Peyer's patch (tissue), 4 donors: ENCODE measurements at regions not wholly inside any gene's neighbourhood (a gene's known extent, or its start where the extent isn't known, plus 50 kb on each side); places are given as distances from the start of the nearest gene placed in this dataset.
"Not testable (repeated sequence)": the region's sequence is repeated elsewhere in the genome, so short reads cannot be mapped to it uniquely, and the experiment has no call there.

Source experiments
- DNase-seq, 3 donors: peaks; one replicate each; pipeline ENCODE4 v3.0.0-alpha.2; 2017 to 2019
- H3K27ac ChIP-seq, 4 donors: fragments of 200-600 bp; sonication (generic); one replicate each; pipeline ENCODE4 v1.5.1; 2016 to 2019
- H3K27me3 ChIP-seq, 2 donors: fragments of 200-600 bp; sonication (generic); one replicate each; pipeline ENCODE4 v1.5.1; 2019
- H3K36me3 ChIP-seq, 3 donors: fragments of 200-600 bp; sonication (generic); one replicate each; pipeline ENCODE4 v1.5.1; 2016 to 2019
- H3K4me1 ChIP-seq, 4 donors: fragments of 200-600 bp; sonication (generic); one replicate each; pipeline ENCODE4 v1.5.1; 2016 to 2019
- H3K4me3 ChIP-seq, 4 donors: fragments of 200-600 bp; sonication (generic); 1 replicate in 3 of 4; 2 replicates in 1 of 4; pipeline ENCODE4 v1.5.1; 2016 to 2019; ENCODE audit warnings: mild to moderate bottlenecking in 1 of 4
- H3K9me3 ChIP-seq, 4 donors: fragments of 200-600 bp; sonication (generic); one replicate each; pipeline ENCODE4 v1.5.1; 2016 to 2019; ENCODE audit warnings: mild to moderate bottlenecking in 1 of 4
- CTCF ChIP-seq, 6 experiments: fragments of 450-650 bp in 4 of 6; fragments of 200-600 bp in 2 of 6; sonication (generic) in 1 of 6; IDR thresholded peaks; one replicate each; pipeline ENCODE4 v1.5.1; 2017 to 2019; ENCODE audit warnings: antibody characterized with exemption in 6 of 6, mild to moderate bottlenecking in 3 of 6, moderate library complexity in 1 of 6
- POLR2A ChIP-seq, 2 donors: fragments of 450-650 bp; IDR thresholded peaks; one replicate each; pipeline ENCODE4 v1.5.1; 2017; ENCODE audit warnings: antibody characterized with exemption in 2 of 2, mild to moderate bottlenecking in 2 of 2, moderate library complexity in 2 of 2

DNA sequence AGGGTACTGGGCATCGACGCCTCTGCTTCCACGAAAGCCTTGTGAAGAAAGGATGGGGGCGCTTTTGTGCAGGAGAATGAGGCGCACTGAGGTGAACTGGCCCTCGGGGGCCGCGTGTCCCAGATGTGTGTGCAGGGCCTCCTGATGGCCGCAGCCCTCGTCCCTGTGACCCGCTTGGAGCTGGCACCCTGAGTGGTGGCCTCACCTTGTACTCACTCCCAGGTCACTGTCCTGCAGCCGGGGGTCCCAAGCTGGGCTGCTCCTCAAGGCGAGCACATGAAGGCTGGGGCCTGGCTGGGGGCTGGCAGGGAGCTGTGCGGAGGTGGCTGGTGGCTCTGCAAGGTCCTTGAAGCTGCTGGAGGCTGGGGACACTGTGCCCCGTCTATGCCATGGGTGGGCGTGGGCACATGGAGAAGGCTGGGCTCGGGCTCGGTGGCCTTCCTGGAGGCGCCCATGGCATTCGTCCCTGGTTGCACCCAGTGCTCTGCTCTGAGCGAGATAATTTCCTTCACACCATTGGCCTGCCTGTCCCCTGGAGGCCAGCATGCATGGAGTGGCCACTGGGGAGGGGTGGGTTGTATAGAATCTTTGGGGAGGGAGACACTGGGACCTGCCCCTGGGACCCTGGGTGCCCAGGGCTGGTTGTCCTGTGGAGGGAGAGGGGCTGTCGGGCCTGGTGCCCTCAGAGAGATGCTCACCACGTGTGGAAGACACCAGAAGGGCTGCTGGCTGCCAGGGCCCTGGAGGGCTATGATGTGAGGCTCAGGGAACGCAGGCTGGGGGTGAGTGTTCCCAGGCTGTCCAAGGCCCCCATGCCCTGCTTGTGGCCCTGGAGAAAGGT, 79.3 kb downstream of the TMEM121 start:
- DNase-seq = no peak
- Histone ChIP-seq H3K9me3 (no peaks in the 10 kb centered on the region), H3K36me3 (no peaks in the 10 kb centered on the region), H3K4me3 (no peak overlapping the region), H3K27ac (no peak overlapping the region), H3K27me3 (no peaks in the 10 kb centered on the region), H3K4me1 (no peaks in the 10 kb centered on the region)
- TF ChIP-seq POLR2A (IDR thresholded peaks at IDR 0.05) (no peak), CTCF (IDR thresholded peaks at IDR 0.05) (no peak)

- not testable (repeated sequence) for H3K4me3 ChIP-seq, H3K9me3 ChIP-seq, H3K27ac ChIP-seq, H3K36me3 ChIP-seq, H3K27me3 ChIP-seq, H3K4me1 ChIP-seq
- DNase-seq = peak in 2 of 3 donors; percentile 30 to 40
Measured at GRCh38 chr14:105606305-105606975, 80.1 kb downstream of the TMEM121 start.

- H3K4me1 ChIP-seq, H3K27me3 ChIP-seq, H3K4me3 ChIP-seq, H3K36me3 ChIP-seq, H3K27ac ChIP-seq, H3K9me3 ChIP-seq, DNase-seq: not testable (repeated sequence)
Measured at GRCh38 chr14:105607025-105607424, 80.6 kb downstream of the TMEM121 start.

DNA sequence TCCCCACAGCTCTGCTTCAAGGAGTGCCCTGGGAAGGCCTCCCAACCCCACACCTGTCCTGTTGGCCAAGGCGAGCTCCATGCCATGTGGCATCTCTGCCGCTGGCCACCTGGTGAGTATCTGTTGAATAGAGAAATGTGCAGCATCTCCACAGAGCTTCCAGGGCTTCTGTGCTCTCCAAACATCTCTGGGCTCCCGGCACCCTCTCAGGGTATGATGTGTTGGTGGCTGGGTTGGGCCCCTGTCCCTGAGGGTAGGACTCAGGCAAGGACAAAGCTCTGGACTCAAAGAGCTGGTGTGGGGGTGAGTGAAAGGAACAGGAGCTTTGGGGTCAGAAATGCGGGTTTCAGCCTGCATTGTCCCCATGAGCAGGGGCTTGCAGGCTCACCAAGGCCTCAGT, 88.6 kb downstream of the TMEM121 start:
- not testable (repeated sequence) for H3K36me3 ChIP-seq, H3K4me3 ChIP-seq, H3K27me3 ChIP-seq, H3K9me3 ChIP-seq, H3K4me1 ChIP-seq, DNase-seq, H3K27ac ChIP-seq

- not testable (repeated sequence) for H3K27me3 ChIP-seq, H3K27ac ChIP-seq, H3K4me3 ChIP-seq, H3K36me3 ChIP-seq, H3K4me1 ChIP-seq, H3K9me3 ChIP-seq
- DNase-seq = peak in 1 of 3 donors; percentile 52
Measured at GRCh38 chr14:105615986-105616801, 89.8 kb downstream of the TMEM121 start.

- no peaks in the 10 kb centered on the region for H3K36me3 ChIP-seq
- H3K27ac ChIP-seq = no peak overlapping the region
- no peaks in the 10 kb centered on the region for H3K27me3 ChIP-seq
- no peak overlapping the region for H3K4me3 ChIP-seq
- H3K4me1 ChIP-seq = no peaks in the 10 kb centered on the region
- TF ChIP-seq POLR2A (IDR thresholded peaks at IDR 0.05) = no peak
- no peak for TF ChIP-seq CTCF (IDR thresholded peaks at IDR 0.05)
- no peak for DNase-seq
- no peaks in the 10 kb centered on the region for H3K9me3 ChIP-seq
Measured at GRCh38 chr14:105616802-105617192, 90.4 kb downstream of the TMEM121 start.

DNA sequence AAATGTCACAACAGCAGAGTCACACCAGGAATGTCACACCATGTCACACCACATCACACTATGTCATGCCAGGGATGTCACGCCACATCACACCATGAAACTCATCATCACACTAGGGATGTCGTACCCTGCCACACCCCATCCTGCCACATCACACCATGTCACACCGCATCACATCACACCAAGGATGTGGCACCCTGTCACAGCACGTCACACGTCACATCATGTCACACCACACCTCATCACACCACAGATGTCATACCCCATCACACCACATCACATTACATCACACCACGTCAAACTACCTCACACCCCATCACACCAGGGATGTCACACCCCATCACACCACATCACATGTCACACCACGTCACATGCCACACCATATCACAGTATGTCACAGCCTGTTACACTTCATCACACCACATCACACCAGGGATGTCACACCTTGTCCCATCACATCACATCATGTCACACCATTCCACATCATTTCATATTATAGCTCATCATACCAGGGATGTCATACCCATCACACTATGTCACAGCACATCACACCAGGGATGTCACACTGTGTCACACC, 90.9 kb downstream of the TMEM121 start:
- Histone ChIP-seq H3K36me3 (no peaks in the 10 kb centered on the region), H3K4me1 (no peaks in the 10 kb centered on the region), H3K4me3 (no peak overlapping the region), H3K27me3 (no peaks in the 10 kb centered on the region), H3K9me3 (no peaks in the 10 kb centered on the region), H3K27ac (no peak overlapping the region)
- peak in 1 of 3 donors; percentile 44 for DNase-seq
- no peak for TF ChIP-seq CTCF (IDR thresholded peaks at IDR 0.05)
- TF ChIP-seq POLR2A (IDR thresholded peaks at IDR 0.05) = no peak

GRCh38 chr14:105617805-105618204, 91.4 kb downstream of the TMEM121 start:
- not testable (repeated sequence) for H3K9me3 ChIP-seq, DNase-seq, H3K4me3 ChIP-seq, H3K4me1 ChIP-seq, H3K27me3 ChIP-seq, H3K36me3 ChIP-seq, H3K27ac ChIP-seq

DNA sequence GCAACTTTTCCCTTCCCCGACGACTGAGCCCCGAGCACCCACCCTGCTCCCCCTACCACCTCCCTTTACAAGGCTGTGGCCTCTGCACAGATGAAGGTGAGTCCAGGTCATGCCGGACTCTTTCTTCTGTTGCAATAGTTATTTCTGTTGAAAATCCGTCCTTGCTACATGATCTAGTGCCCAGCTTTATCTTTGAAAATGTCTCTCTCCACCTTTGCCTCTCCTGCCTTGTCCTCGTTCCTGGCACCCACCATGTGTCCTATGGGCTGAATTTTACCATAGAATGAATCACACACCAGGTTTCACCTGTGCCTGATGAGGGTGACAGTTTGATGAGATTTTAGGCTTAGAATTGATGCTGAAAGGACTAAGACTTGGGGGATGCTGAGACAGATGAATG, 92.9 kb downstream of the TMEM121 start:
- not testable (repeated sequence) for H3K4me3 ChIP-seq, H3K9me3 ChIP-seq, H3K4me1 ChIP-seq, H3K27ac ChIP-seq, H3K36me3 ChIP-seq, DNase-seq, H3K27me3 ChIP-seq

- H3K27ac ChIP-seq, H3K4me1 ChIP-seq, H3K4me3 ChIP-seq, H3K9me3 ChIP-seq, H3K27me3 ChIP-seq, DNase-seq, H3K36me3 ChIP-seq: not testable (repeated sequence)
Measured at GRCh38 chr14:105620178-105620864, 93.9 kb downstream of the TMEM121 start.
